ENCODE measurements at regions not wholly inside any gene's neighbourhood (a gene's known extent, or its start where the extent isn't known, plus 50 kb on each side); places are given as distances from the start of the nearest gene placed in this dataset.

DNA sequence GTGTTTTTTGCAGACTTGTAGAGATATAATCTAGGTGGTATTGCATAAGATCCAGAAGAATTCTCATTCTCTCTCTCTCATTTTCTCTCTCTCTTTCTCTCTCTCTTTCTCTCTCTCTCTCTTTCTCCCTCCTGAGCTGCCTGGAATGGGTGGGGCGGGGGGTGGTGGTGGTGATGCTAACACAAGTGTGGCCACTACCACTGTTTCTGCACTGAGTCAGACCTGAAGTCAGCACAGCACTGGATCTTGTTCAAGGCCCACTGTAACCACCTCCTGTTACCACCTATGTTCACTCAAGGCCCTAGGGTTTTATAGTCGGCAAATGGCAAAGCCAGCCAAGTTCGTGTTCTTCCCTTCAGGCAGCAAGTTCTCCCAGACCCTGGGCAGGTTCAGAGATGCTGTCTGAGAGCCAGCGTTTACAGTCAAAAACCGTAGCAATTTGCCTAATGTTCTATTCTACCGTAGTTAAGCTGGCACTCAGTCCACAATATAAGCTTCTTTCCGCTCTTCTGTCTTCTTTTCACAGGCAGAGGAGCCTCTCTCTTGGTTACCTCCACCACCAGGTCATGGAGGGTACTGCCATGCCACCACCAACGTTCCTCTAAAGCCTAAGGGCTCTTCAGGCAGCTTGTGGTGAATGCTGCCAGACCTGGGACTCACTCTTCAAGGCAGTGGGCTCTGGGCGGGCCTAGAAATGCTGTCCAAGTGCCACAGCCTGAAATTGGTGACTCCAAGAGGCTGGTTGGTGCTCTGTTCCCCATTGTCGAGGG is 235.7 kb upstream of the PRR16 start:
- H3K27me3 Mint-ChIP-seq = no peaks in the 10 kb centered on the region

DNA sequence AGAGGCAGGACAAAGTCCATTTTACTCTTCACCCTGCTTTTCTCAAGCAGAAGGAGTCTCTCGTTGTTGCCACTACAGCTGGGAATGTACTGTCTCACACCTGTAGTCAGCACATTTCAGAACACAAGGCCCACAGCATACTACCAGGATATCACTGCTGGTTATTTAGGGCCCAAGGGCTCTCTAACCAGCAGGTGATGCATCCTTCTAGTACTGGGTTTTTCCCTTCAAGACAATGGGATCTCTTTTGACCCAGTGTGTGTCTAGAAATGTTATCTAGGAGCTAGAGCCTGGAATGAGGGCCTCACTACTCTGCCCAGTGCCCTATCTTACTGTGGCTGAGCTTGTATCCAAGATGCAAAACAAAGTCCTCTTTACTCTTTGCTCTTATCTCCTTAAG is 235.1 kb upstream of the PRR16 start:
- peaks cover 1 to 37% (median 5%) of the 10 kb centered on the region in 9 donors for H3K9me3 Mint-ChIP-seq
- POLR2A ChIA-PET = no interaction called here
- ATAC-seq (no peak), DNase-seq (no peak)
- no peak overlapping the region for H3K4me3 Mint-ChIP-seq
- no peak overlapping the region for H3K27ac Mint-ChIP-seq
- H3K36me3 Mint-ChIP-seq = no peaks in the 10 kb centered on the region
- no peaks in the 10 kb centered on the region for H3K4me1 Mint-ChIP-seq
- H3K27me3 Mint-ChIP-seq = no peaks in the 10 kb centered on the region

More for the DNA sequence above, 235.7 kb upstream of the PRR16 start:
- POLR2A ChIA-PET = no interaction called here
- Mint-ChIP-seq H3K9me3 (peaks cover 0 to 37% (median 5%) of the 10 kb centered on the region in 9 donors), H3K36me3 (no peaks in the 10 kb centered on the region), H3K27ac (no peak overlapping the region), H3K4me1 (no peaks in the 10 kb centered on the region), H3K4me3 (no peak overlapping the region)
- DNase-seq = no peak
- ATAC-seq = no peak

DNA sequence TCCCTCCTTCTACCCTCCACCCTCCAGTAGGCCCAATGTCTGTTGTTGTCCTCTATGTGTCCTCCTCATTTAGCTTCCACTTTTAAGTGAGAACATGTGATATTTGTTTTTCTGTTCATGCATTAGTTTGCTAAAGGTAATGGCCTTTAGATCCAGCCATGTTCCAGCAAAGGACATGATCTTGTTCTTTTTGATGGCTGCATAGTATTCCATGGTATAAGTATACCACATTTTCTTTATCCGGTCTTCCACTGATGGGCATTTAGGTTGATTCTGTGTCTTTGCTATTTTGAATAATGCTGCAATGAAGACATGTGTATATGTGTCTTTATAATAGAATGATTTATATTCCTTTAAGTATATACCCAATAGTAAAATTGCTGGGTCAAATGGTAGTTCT is 232.5 kb upstream of the PRR16 start:
- no peak overlapping the region for H3K4me3 Mint-ChIP-seq
- H3K9me3 Mint-ChIP-seq = peaks cover 1 to 45% (median 5%) of the 10 kb centered on the region in 9 donors
- no peaks in the 10 kb centered on the region for H3K36me3 Mint-ChIP-seq
- no peak for ATAC-seq
- no peak overlapping the region for H3K27ac Mint-ChIP-seq
- no peaks in the 10 kb centered on the region for H3K27me3 Mint-ChIP-seq
- no peaks in the 10 kb centered on the region for H3K4me1 Mint-ChIP-seq
- DNase-seq = no peak
- POLR2A ChIA-PET = no interaction called here

DNA sequence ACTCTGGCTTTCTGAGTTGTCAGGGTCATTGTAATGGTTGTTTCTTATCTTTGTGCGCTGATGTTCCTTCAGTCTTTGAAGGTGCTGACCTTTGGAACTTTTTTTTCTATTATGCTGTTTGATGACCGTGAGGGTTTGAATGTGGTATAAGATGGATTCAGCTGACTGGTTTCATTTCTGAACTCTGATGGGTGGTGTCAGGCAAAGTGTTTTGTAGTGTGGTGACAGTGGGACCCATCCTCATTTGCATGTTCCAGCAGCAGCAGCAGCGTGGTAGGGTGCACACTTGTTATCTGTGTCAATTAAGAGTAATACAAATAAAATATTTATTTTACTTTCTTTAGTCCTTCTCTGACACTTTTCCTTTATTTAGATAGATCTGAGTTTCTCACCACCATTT is 227.7 kb upstream of the PRR16 start:
- peaks cover 0 to 4% (median 0%) of the 10 kb centered on the region in 4 donors for H3K4me1 Mint-ChIP-seq
- DNase-seq (no peak), ATAC-seq (no peak)
- H3K9me3 Mint-ChIP-seq = peaks cover 1 to 38% (median 6%) of the 10 kb centered on the region in 9 donors
- H3K27ac Mint-ChIP-seq = no peak overlapping the region
- H3K27me3 Mint-ChIP-seq = peaks cover 0 to 4% (median 0%) of the 10 kb centered on the region in 5 donors
- no peak overlapping the region for H3K4me3 Mint-ChIP-seq
- H3K36me3 Mint-ChIP-seq = no peaks in the 10 kb centered on the region
- POLR2A ChIA-PET = no interaction called here

DNA sequence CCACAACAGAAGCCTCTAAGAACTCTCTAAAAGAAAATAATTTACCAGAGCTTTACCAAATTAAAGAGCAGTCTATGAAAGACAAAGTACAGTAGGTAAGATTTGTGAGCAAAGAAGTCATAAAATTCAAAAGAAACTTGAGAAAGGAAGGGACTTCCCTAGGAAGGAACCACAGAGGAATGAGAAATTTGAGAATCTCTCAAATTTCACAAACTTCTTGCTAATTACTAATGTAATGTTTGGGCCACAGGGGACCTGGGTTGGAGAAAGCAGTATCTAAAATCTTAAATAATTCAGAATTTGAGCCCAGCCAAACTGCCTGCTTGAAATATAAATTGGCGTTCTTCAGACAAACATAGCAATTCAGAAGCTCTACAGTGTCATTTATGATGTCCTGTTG is 225.0 kb upstream of the PRR16 start:
- ATAC-seq (no peak), DNase-seq (no peak)
- no peak overlapping the region for H3K27ac Mint-ChIP-seq

DNA sequence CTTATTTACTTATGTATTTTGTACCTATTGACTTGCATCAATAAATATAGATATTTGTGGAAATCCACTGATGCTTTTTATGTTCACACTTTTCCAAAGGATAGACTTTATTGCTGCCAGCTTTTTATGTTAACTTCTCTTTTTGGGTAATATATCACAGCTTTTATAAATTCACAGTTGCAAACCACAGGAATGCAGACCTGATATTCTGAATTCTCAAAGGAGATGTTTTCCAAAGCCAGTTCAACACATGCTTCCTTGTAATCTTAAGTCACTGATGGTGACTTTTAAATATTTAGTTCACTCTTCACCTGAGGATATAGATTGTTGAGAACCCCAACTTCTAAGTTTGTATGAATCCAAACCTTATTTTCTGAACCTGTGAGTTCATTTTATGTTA is 223.4 kb upstream of the PRR16 start:
- Mint-ChIP-seq H3K4me3 (no peak overlapping the region), H3K9me3 (peaks cover 0 to 11% (median 0%) of the 10 kb centered on the region in 9 donors), H3K4me1 (peaks cover 0 to 4% (median 0%) of the 10 kb centered on the region in 4 donors), H3K27ac (no peak overlapping the region), H3K36me3 (no peaks in the 10 kb centered on the region), H3K27me3 (peaks cover 0 to 4% (median 0%) of the 10 kb centered on the region in 5 donors)
- POLR2A ChIA-PET = no interaction called here
- DNase-seq (no peak), ATAC-seq (no peak)

More for the DNA sequence above, 225.0 kb upstream of the PRR16 start:
- peaks cover 0 to 22% (median 4%) of the 10 kb centered on the region in 9 donors for H3K9me3 Mint-ChIP-seq
- no peaks in the 10 kb centered on the region for H3K36me3 Mint-ChIP-seq
- no peak overlapping the region for H3K4me3 Mint-ChIP-seq
- POLR2A ChIA-PET = no interaction called here
- peaks cover 0 to 4% (median 0%) of the 10 kb centered on the region in 5 donors for H3K27me3 Mint-ChIP-seq
- H3K4me1 Mint-ChIP-seq = peaks cover 0 to 4% (median 0%) of the 10 kb centered on the region in 4 donors

DNA sequence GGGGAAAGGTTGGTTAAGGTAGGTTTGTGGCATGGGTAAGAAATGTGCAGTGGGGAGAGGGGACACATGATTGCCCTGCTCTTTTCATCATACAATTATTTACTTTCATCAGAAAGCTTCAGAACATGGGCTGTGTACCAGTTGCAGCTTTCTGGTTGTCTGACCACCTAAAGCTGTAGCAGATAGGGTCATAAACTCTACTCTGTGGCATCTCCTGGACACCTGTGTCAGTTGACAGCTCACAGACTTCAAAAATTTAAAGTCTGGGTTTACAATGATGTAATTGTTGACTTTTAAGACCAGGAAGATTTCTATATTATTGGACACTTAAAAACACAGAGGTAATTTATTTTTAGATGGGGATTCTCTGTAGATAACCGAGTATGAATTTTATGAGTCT is 222.7 kb upstream of the PRR16 start:
- Mint-ChIP-seq H3K27me3 (peaks cover 0 to 4% (median 0%) of the 10 kb centered on the region in 5 donors), H3K27ac (no peak overlapping the region), H3K4me3 (no peak overlapping the region), H3K4me1 (peaks cover 0 to 4% (median 0%) of the 10 kb centered on the region in 4 donors), H3K36me3 (no peaks in the 10 kb centered on the region), H3K9me3 (peaks cover 0 to 11% (median 0%) of the 10 kb centered on the region in 9 donors)
- no peak for DNase-seq
- ATAC-seq = no peak
- POLR2A ChIA-PET = no interaction called here

DNA sequence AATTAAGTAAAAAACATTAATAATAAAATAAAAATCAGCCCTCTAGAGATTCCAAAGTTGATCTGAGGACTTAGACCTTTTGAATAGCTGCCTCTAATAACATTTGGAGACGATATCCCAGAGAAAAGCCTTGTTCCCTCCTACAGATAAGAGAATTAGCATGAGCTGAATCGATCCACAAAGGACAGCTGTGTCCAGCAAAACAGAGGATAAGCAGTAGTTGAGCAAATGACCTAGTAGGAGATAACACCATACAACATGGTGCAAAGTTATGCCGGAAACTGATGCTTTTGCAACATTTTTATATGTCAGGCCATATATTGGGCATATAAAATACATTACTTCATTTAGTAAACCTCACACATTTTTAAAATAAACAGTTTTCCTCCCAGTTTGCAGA is 212.2 kb upstream of the PRR16 start:
- no peak for DNase-seq
- no peak overlapping the region for H3K4me3 Mint-ChIP-seq
- peaks cover 0 to 2% (median 0%) of the 10 kb centered on the region in 9 donors for H3K9me3 Mint-ChIP-seq
- no peaks in the 10 kb centered on the region for H3K4me1 Mint-ChIP-seq
- H3K27ac Mint-ChIP-seq = no peak overlapping the region
- no peaks in the 10 kb centered on the region for H3K27me3 Mint-ChIP-seq
- ATAC-seq = no peak
- POLR2A ChIA-PET = no interaction called here
- H3K36me3 Mint-ChIP-seq = no peaks in the 10 kb centered on the region

DNA sequence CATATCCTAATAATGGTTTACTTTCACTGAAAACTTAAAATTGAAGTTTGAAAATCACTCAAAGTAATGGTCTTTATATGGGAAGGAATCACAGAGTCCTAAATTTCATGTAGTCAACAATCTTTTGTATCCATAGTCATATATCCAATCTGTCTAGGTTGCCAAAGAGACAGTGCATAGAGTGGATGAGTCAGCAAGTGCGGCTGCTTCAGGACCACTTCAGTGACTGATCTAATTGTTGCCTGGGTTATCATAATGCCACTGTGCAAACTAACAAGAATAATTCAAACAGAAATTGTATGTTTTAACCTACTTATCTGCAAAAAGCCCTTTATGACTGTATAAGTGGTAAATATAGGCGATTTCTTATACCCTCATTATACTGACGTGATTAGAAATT is 211.3 kb upstream of the PRR16 start:
- Mint-ChIP-seq H3K4me1 (no peaks in the 10 kb centered on the region), H3K9me3 (peaks cover 0 to 2% (median 0%) of the 10 kb centered on the region in 9 donors), H3K27ac (no peak overlapping the region), H3K27me3 (no peaks in the 10 kb centered on the region), H3K36me3 (no peaks in the 10 kb centered on the region), H3K4me3 (no peak overlapping the region)
- no peak for DNase-seq
- no peak for ATAC-seq
- POLR2A ChIA-PET = no interaction called here

DNA sequence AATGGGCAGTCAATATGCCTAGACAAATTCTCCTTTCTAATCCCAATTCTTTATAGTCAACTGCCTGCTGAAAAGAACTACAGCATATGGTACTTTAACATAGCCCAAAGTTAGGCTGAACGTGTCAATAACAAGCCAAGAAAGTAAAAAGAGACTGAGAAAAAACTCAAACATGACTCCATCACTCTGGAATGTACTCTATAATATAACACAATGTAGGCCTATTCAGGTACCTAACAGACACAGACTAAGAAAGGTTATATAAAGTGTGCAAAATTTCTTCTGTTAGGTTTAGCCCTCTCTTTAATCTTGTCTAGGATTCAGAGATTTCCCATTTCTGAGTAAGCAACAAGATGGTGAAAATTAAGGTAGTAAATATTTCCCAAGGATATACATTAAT is 209.7 kb upstream of the PRR16 start:
- ATAC-seq (no peak), DNase-seq (no peak)
- no peaks in the 10 kb centered on the region for H3K4me1 Mint-ChIP-seq
- H3K36me3 Mint-ChIP-seq = no peaks in the 10 kb centered on the region
- no peak overlapping the region for H3K27ac Mint-ChIP-seq
- POLR2A ChIA-PET = no interaction called here
- peaks cover 0 to 2% (median 0%) of the 10 kb centered on the region in 9 donors for H3K9me3 Mint-ChIP-seq
- H3K27me3 Mint-ChIP-seq = no peaks in the 10 kb centered on the region
- no peak overlapping the region for H3K4me3 Mint-ChIP-seq

DNA sequence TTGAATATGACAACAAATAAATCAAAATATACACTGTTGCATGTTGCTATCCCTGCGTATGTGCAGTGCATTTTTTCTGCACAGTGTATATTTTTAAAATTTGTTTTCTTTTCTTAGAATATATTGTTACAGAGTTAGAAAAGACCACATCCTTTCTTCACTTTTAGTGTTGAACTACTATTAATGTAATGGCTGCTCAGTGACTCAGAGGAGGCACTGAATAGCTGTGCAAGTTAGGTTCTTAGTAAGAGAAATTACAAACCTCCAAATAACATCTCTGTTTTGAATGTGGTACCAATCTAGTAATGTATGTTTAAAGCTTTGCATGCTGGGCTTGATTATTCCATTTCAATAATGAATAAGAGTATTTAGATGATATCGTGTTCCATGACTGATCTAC is 208.9 kb upstream of the PRR16 start:
- H3K27ac Mint-ChIP-seq = no peak overlapping the region

DNA sequence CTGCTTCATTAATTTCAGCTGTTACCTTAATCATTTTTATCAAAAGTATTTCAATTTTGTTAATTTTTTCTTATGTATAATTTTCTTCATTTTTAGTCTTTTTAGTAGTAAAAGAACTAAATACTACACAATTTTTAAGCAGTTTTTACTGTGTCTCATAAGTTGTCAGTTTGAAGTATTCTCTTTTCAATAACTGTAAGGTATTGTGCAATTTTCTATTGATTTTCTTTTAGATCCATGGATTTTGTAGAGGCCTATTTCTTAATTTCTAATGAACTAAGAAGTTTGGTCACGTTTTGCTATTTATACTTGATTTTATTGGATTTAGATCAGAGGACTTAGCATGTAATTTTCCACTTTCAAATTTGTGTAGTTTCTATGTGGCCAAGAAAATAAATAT is 207.7 kb upstream of the PRR16 start:
- ATAC-seq (no peak), DNase-seq (no peak)
- POLR2A ChIA-PET = no interaction called here
- Mint-ChIP-seq H3K4me1 (no peaks in the 10 kb centered on the region), H3K27me3 (no peaks in the 10 kb centered on the region), H3K27ac (no peak overlapping the region), H3K36me3 (no peaks in the 10 kb centered on the region), H3K4me3 (no peak overlapping the region), H3K9me3 (peaks cover 0 to 2% (median 0%) of the 10 kb centered on the region in 9 donors)

More for the DNA sequence above, 208.9 kb upstream of the PRR16 start:
- POLR2A ChIA-PET = no interaction called here
- Mint-ChIP-seq H3K27me3 (no peaks in the 10 kb centered on the region), H3K9me3 (peaks cover 0 to 2% (median 0%) of the 10 kb centered on the region in 9 donors), H3K36me3 (no peaks in the 10 kb centered on the region), H3K4me3 (no peak overlapping the region), H3K4me1 (no peaks in the 10 kb centered on the region)
- DNase-seq (no peak), ATAC-seq (no peak)

DNA sequence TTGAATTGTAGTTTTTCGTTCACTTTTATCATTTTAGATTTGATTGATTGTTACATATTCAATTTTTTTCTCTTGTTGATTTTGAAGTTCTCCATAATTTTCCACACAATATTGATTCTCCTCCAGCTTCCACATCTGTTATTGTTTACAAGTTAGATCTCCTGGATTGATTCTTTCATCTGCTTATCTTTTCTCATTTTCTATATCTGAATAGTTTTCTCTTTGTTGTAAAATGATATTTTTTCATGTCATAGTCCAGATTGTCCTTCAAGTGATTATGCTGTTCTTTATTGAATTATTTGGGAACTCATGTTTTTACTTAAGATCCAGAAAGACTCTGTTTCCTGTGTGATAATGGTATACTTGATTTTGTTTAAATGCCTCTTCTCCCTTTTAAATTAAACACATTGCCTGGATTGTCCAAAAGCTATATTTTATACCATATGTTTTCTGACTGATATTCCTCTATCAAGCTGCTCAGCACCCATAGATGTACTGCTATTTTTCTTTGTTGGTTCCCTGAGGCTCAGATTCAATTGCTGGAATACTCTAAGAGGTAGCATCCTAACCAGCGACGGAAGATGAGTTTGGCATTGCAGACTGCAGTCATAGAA is 206.6 kb upstream of the PRR16 start:
- POLR2A ChIA-PET = no interaction called here
- H3K9me3 Mint-ChIP-seq = peaks cover 0 to 2% (median 0%) of the 10 kb centered on the region in 9 donors
- ATAC-seq (no peak), DNase-seq (no peak)
- no peak overlapping the region for H3K27ac Mint-ChIP-seq
- H3K4me3 Mint-ChIP-seq = no peak overlapping the region
- H3K27me3 Mint-ChIP-seq = no peaks in the 10 kb centered on the region
- no peaks in the 10 kb centered on the region for H3K36me3 Mint-ChIP-seq
- no peaks in the 10 kb centered on the region for H3K4me1 Mint-ChIP-seq

DNA sequence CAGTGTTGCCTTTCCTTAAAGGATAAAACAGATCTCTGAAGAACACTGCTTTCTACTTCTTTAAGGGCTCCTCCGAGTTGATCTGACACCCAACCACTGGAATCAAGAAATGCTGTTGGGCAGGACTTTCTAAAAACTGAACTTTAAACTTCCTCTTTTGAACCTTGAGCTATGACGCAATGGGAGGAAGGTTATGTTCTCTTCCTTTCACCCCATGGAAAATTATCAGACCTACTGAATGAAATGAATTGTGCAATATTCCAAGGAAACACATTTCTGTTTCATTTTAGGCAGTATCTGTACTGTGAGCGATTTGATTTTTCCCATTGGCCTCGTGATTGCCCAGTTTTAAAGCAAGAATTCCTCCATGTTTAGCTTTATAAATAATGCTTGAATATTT is 206.0 kb upstream of the PRR16 start:
- POLR2A ChIA-PET = no interaction called here

More for the DNA sequence above, 206.0 kb upstream of the PRR16 start:
- Mint-ChIP-seq H3K36me3 (no peaks in the 10 kb centered on the region), H3K9me3 (peaks cover 0 to 8% (median 0%) of the 10 kb centered on the region in 9 donors), H3K4me1 (no peaks in the 10 kb centered on the region), H3K4me3 (no peak overlapping the region), H3K27ac (no peak overlapping the region), H3K27me3 (no peaks in the 10 kb centered on the region)
- no peak for DNase-seq
- no peak for ATAC-seq

All from naive thymus-derived CD8-positive, alpha-beta T cell (primary cell).